Ovary (tissue), 7 donors: ENCODE measurements at regions not wholly inside any gene's neighbourhood (a gene's known extent, or its start where the extent isn't known, plus 50 kb on each side); places are given as distances from the start of the nearest gene placed in this dataset.

ENCODE experiments used
- DNase-seq, 5 donors: peaks; one replicate each; pipeline ENCODE4 v3.0.0-alpha.2; 2019 to 2020
- H3K27ac ChIP-seq, 2 donors: fragments of 200-600 bp; one replicate each; pipeline versions ENCODE4 v1.5.1 to v1.8.0; 2019 to 2022
- H3K27me3 ChIP-seq: fragments of 200-600 bp; one replicate; pipeline ENCODE4 v1.8.0; 2022
- H3K36me3 ChIP-seq: fragments of 200-600 bp; sonication (generic); one replicate; pipeline ENCODE4 v1.5.1; 2019
- H3K4me1 ChIP-seq: one replicate; pipeline ENCODE4 v1.8.1; 2013; ENCODE audit warnings: mild to moderate bottlenecking, moderate library complexity; ENCODE audit not compliant: insufficient read depth
- H3K4me3 ChIP-seq: fragments of 200-600 bp; sonication (generic); one replicate; pipeline ENCODE4 v1.5.1; 2017
- H3K9me3 ChIP-seq, 2 donors: fragments of 200-600 bp in 1 of 2; sonication (generic) in 1 of 2; one replicate each; pipeline versions ENCODE4 v1.5.1 to v1.8.1; 2013 to 2019; ENCODE audit warnings: mild to moderate bottlenecking in 1 of 2, moderate library complexity in 1 of 2
- CTCF ChIP-seq, 3 donors: fragments of 450-650 bp in 2 of 3; fragments of 200-600 bp in 1 of 3; IDR thresholded peaks; one replicate each; pipeline versions ENCODE4 v1.5.1 to v1.8.0; 2016 to 2022; ENCODE audit warnings: antibody characterized with exemption in 3 of 3, mild to moderate bottlenecking in 1 of 3
- EP300 ChIP-seq: sonication (generic); formaldehyde crosslinking; IDR thresholded peaks from one replicate; pipeline ENCODE4 v1.6.1; 2017; ENCODE audit warnings: antibody characterized with exemption
- POLR2A ChIP-seq: fragments of 450-650 bp; IDR thresholded peaks from one replicate; pipeline ENCODE4 v1.6.1; 2017; ENCODE audit warnings: antibody characterized with exemption, mild to moderate bottlenecking, moderate library complexity
- WGBS, 3 donors: extraction: QIAGEN DNeasy Blood & Tissue Kit in 1 of 3; methylation state at CpG; one replicate each; pipeline versions ENCODE4 v1.1.5 to v1.1.7; 2013 to 2017; 5-methylcytosine and 5-hydroxymethylcytosine counted together
- intact Hi-C, 4 donors: fragments of 100-400 bp; cut with DNase I; formaldehyde crosslinking; loops; one replicate each; pipeline versions ENCODE4 v1.11.0 to v1.15.1; 2022 to 2023
- donor health status: DM: no; HTN: no; CAD: no; lungs with moderate emphysema.
- donor health status: DM: no; HTN: no; CAD: no.
- donor health status: Bipolar disorder and iron deficiency.
- donor health status: DM: no; HTN: no; CAD: no.
- donor health status: DM: yes; HTN: yes; CAD: no.

- intact Hi-C loops: no loop called here
- WGBS, 3 donors: 94 to 100% (median 95%) methylated on average over 1 of the region's 1 CpG
- H3K9me3 ChIP-seq: no peaks in the 10 kb centered on the region
- no peaks in the 10 kb centered on the region for H3K4me1 ChIP-seq
- H3K27me3 ChIP-seq: no peaks in the 10 kb centered on the region
- H3K27ac ChIP-seq: no peak overlapping the region
- no peak overlapping the region for H3K4me3 ChIP-seq
- no peaks in the 10 kb centered on the region for H3K36me3 ChIP-seq
- DNase-seq: no peak
- TF ChIP-seq EP300: no peak
- TF ChIP-seq CTCF (IDR thresholded peaks at IDR 0.05): no peak
- TF ChIP-seq POLR2A: no peak
Observed at GRCh38 chr1:234706931-234707330, 97.0 kb upstream of the IRF2BP2 start.

GRCh38 chr1:234706199-234706598 is 96.2 kb upstream of the IRF2BP2 start:
- no peak overlapping the region for H3K27ac ChIP-seq
- TF ChIP-seq EP300: no peak
- no peak for TF ChIP-seq POLR2A
- TF ChIP-seq CTCF (IDR thresholded peaks at IDR 0.05): no peak
- H3K36me3 ChIP-seq: no peaks in the 10 kb centered on the region
- intact Hi-C loops: no loop called here
- H3K27me3 ChIP-seq: no peaks in the 10 kb centered on the region
- no peaks in the 10 kb centered on the region for H3K4me1 ChIP-seq
- no peak overlapping the region for H3K4me3 ChIP-seq
- WGBS, 3 donors: 96 to 98% (median 97%) methylated on average over 3 of the region's 3 CpGs
- H3K9me3 ChIP-seq: no peaks in the 10 kb centered on the region
- DNase-seq: no peak

GRCh38 chr1:234705615-234706014 is 95.6 kb upstream of the IRF2BP2 start:
- no peak for DNase-seq
- no peaks in the 10 kb centered on the region for H3K4me1 ChIP-seq
- 82 to 88% (median 85%) methylated on average over 3 of the region's 3 CpGs for WGBS, 3 donors
- no peak overlapping the region for H3K27ac ChIP-seq
- H3K27me3 ChIP-seq: no peaks in the 10 kb centered on the region
- H3K9me3 ChIP-seq: no peaks in the 10 kb centered on the region
- no peak overlapping the region for H3K4me3 ChIP-seq
- intact Hi-C loops: no loop called here
- H3K36me3 ChIP-seq: no peaks in the 10 kb centered on the region
- TF ChIP-seq CTCF (IDR thresholded peaks at IDR 0.05): no peak
- no peak for TF ChIP-seq POLR2A
- no peak for TF ChIP-seq EP300

GRCh38 chr1:234704106-234704887 is 94.3 kb upstream of the IRF2BP2 start:
- no peaks in the 10 kb centered on the region for H3K36me3 ChIP-seq
- no peaks in the 10 kb centered on the region for H3K9me3 ChIP-seq
- WGBS, 3 donors: 92 to 96% (median 93%) methylated on average over 14 of the region's 14 CpGs
- TF ChIP-seq EP300 (no peak), CTCF (IDR thresholded peaks at IDR 0.05) (no peak), POLR2A (no peak)
- DNase-seq: no peak
- intact Hi-C loops: no loop called here
- no peak overlapping the region for H3K4me3 ChIP-seq
- H3K27me3 ChIP-seq: no peaks in the 10 kb centered on the region
- H3K27ac ChIP-seq: no peak overlapping the region
- no peaks in the 10 kb centered on the region for H3K4me1 ChIP-seq
